ENCODE measurements at regions not wholly inside any gene's neighbourhood (a gene's known extent, or its start where the extent isn't known, plus 50 kb on each side); places are given as distances from the start of the nearest gene placed in this dataset.

DNA sequence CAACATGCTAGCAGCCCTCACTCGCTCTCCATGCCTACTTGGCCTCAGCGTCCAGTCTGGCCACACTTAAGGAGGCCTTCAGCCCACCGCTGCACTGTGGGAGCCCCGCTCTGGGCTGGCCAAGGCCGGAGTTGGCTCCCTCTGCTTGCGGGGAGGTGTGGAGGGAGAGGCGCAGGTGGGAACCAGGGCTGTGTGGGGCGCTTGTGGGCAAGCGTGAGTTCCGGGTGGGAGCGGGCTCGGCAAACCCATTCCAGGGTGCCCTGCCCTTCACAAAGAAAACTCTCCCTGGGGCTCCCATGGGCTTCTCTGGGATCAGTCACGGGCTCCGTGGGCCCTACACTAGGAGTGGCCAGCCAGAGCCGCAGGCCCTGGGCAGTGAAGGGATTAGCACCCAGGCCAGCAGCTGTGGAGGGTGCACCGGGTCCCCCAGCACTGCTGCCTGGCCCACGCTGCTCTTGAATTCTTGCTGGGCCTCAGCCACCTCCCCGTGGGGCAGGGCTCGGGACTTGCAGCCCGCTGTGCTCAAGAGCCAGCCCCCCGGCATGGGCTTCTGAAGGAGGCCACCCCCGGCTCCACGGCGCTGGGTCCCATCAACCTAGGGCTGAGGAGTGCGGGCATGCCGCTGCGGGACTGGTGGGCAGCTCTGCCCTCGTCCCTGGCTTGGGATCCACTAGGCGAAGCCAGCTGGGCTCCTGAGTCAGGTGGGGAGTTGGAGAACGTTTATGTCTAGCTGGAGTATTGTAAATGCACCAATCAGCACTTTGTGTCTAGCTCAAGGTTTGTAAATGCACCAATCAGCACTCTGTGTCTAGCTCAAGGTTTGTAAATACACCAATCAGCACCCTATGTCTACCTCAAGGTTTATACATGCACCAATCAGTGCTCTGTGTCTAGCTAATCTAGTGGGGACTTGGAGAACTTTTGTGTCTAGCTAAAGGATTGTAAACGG is 273.6 kb upstream of the SULF2 start:
- Histone ChIP-seq H3K27ac (ENCODE audit: low read depth, low read length) (no peak overlapping the region), H3K27me3 (ENCODE audit: control insufficient read depth in 1 of 2, insufficient read depth in 2 of 2, low read length in 2 of 2) (no peaks in the 10 kb centered on the region), H3K4me1 (ENCODE audit: control insufficient read depth in 1 of 2, insufficient read depth in 2 of 2, low read length in 2 of 2) (no peaks in the 10 kb centered on the region), H3K9me3 (ENCODE audit: control insufficient read depth in 1 of 2, low read length in 2 of 2) (no peaks in the 10 kb centered on the region), H3K36me3 (ENCODE audit: control insufficient read depth in 1 of 2, insufficient read depth in 2 of 2, low read length in 2 of 2) (no peaks in the 10 kb centered on the region), H3K4me3 (ENCODE audit: low read depth in 1 of 2, low read length in 2 of 2) (no peak overlapping the region), H3K9ac (ENCODE audit: low read depth in 1 of 2, low read length in 2 of 2) (no peak overlapping the region)

DNA sequence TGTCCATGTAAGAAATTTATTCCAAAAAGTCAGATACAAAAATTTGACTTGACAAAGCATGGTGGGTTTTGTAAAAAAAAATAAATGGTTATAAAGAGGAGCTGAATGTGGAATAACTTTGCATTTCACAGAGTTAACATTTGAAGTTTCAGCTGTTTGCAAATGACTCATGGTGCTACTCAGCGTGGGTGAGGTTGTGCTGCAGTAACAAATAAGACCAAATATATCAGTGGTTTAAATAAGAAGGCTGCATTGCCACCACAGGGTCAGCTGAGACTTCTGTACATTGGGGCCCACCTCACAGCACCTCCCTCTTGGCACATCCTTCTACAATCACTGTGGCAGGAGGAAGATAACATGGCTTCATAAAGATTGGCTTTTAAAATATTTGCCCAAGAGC is 272.5 kb upstream of the SULF2 start:
- Histone ChIP-seq H3K4me3 (ENCODE audit: low read depth in 1 of 2, low read length in 2 of 2) (no peak overlapping the region), H3K27ac (ENCODE audit: low read depth, low read length) (no peak overlapping the region), H3K4me1 (ENCODE audit: control insufficient read depth in 1 of 2, insufficient read depth in 2 of 2, low read length in 2 of 2) (no peaks in the 10 kb centered on the region), H3K36me3 (ENCODE audit: control insufficient read depth in 1 of 2, insufficient read depth in 2 of 2, low read length in 2 of 2) (no peaks in the 10 kb centered on the region), H3K27me3 (ENCODE audit: control insufficient read depth in 1 of 2, insufficient read depth in 2 of 2, low read length in 2 of 2) (no peaks in the 10 kb centered on the region), H3K9me3 (ENCODE audit: control insufficient read depth in 1 of 2, low read length in 2 of 2) (no peaks in the 10 kb centered on the region), H3K9ac (ENCODE audit: low read depth in 1 of 2, low read length in 2 of 2) (no peak overlapping the region)

DNA sequence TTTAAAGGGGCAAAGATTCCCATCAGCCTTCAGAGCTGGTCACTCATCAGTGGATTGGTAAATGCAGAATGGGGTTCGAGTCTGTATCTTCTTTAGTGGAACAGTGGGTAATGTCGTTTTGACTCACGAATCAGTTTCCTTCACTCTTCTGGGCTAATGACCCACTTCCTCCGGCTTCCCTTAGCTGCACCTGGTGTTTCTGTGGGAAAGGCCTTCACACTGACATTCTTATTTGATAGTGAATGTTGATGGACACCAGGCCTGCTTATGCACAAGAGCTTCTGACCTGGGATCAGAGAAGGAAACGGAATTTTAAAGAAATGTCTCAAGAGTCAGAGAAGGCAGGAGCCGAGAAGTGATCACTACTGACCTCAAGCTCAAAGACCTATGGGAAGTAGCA is 272.0 kb upstream of the SULF2 start:
- Histone ChIP-seq H3K27me3 (ENCODE audit: control insufficient read depth in 1 of 2, insufficient read depth in 2 of 2, low read length in 2 of 2) (no peaks in the 10 kb centered on the region), H3K4me3 (ENCODE audit: low read depth in 1 of 2, low read length in 2 of 2) (no peak overlapping the region), H3K36me3 (ENCODE audit: control insufficient read depth in 1 of 2, insufficient read depth in 2 of 2, low read length in 2 of 2) (no peaks in the 10 kb centered on the region), H3K27ac (ENCODE audit: low read depth, low read length) (no peak overlapping the region), H3K9me3 (ENCODE audit: control insufficient read depth in 1 of 2, low read length in 2 of 2) (no peaks in the 10 kb centered on the region), H3K9ac (ENCODE audit: low read depth in 1 of 2, low read length in 2 of 2) (no peak overlapping the region), H3K4me1 (ENCODE audit: control insufficient read depth in 1 of 2, insufficient read depth in 2 of 2, low read length in 2 of 2) (no peaks in the 10 kb centered on the region)

DNA sequence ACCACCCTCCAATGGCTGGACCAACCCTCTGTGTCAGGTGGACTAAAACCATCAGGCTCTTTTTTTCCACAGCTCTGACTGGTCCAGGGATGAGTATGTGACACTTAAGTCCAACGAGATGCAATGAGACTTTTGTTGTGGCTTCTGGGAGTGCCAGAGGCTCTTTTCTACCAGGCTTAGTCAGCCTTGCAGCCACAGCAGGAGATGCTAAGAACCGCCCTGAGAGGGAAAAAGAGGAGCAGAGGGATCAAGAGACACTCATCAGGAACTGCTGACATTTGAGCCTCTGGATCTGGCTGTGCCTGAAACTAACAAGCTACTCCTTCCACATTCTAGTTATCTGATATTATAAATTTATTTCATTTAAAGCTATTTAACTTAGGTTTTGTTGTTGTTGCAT is 270.9 kb upstream of the SULF2 start:
- Histone ChIP-seq H3K4me3 (ENCODE audit: low read depth in 1 of 2, low read length in 2 of 2) (no peak overlapping the region), H3K9me3 (ENCODE audit: control insufficient read depth in 1 of 2, low read length in 2 of 2) (no peaks in the 10 kb centered on the region)

DNA sequence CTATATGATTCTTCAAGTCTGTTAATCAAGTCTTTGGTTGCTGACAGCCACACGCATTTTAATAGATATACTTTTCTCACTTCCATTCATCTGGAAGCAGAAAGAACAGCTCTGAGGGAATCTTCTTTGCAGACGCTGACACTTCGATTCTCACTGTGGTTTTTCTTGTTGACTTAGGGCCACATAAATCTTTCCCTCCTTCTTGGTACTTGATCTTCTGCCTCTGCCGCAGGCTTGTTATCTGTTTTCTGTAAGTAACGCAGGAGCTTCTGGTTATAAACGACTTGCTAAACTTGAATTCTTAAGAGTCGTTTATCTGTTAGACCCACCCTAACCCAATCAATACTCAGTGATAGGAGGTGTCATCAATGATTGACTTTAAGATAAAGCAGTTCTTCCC is 268.8 kb upstream of the SULF2 start:
- H3K27me3 ChIP-seq (ENCODE audit: control insufficient read depth in 1 of 2, insufficient read depth in 2 of 2, low read length in 2 of 2), result no peaks in the 10 kb centered on the region
- H3K4me3 ChIP-seq (ENCODE audit: low read depth in 1 of 2, low read length in 2 of 2), result no peak overlapping the region
- no peak overlapping the region for H3K27ac ChIP-seq (ENCODE audit: low read depth, low read length)
- no peaks in the 10 kb centered on the region for H3K4me1 ChIP-seq (ENCODE audit: control insufficient read depth in 1 of 2, insufficient read depth in 2 of 2, low read length in 2 of 2)
- H3K9me3 ChIP-seq (ENCODE audit: control insufficient read depth in 1 of 2, low read length in 2 of 2), result no peaks in the 10 kb centered on the region
- H3K9ac ChIP-seq (ENCODE audit: low read depth in 1 of 2, low read length in 2 of 2), result no peak overlapping the region
- no peaks in the 10 kb centered on the region for H3K36me3 ChIP-seq (ENCODE audit: control insufficient read depth in 1 of 2, insufficient read depth in 2 of 2, low read length in 2 of 2)

More for the DNA sequence above, 270.9 kb upstream of the SULF2 start:
- Histone ChIP-seq H3K36me3 (ENCODE audit: control insufficient read depth in 1 of 2, insufficient read depth in 2 of 2, low read length in 2 of 2) (no peaks in the 10 kb centered on the region), H3K27me3 (ENCODE audit: control insufficient read depth in 1 of 2, insufficient read depth in 2 of 2, low read length in 2 of 2) (no peaks in the 10 kb centered on the region), H3K4me1 (ENCODE audit: control insufficient read depth in 1 of 2, insufficient read depth in 2 of 2, low read length in 2 of 2) (no peaks in the 10 kb centered on the region), H3K27ac (ENCODE audit: low read depth, low read length) (no peak overlapping the region), H3K9ac (ENCODE audit: low read depth in 1 of 2, low read length in 2 of 2) (no peak overlapping the region)

DNA sequence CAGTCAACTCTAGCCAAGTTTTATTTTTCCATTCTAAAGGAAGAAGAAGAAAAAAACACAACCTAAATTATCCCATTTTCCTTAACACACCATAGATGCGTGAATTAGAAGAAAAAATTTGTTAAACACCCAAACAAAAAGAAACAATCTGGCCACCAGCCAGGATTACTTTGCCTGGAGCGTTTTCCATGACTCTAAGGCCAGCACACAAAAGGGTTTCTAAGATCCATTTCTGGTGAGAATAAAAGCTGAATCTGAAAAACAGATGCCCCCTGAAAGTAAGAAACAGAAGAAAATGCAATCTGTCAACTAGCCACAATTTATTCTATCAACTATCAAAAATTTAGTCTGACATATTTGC is 267.2 kb upstream of the SULF2 start:
- H3K4me3 ChIP-seq (ENCODE audit: low read depth in 1 of 2, low read length in 2 of 2), result no peak overlapping the region
- H3K9ac ChIP-seq (ENCODE audit: low read depth in 1 of 2, low read length in 2 of 2), result no peak overlapping the region
- H3K36me3 ChIP-seq (ENCODE audit: control insufficient read depth in 1 of 2, insufficient read depth in 2 of 2, low read length in 2 of 2), result no peaks in the 10 kb centered on the region
- no peak overlapping the region for H3K27ac ChIP-seq (ENCODE audit: low read depth, low read length)
- no peaks in the 10 kb centered on the region for H3K4me1 ChIP-seq (ENCODE audit: control insufficient read depth in 1 of 2, insufficient read depth in 2 of 2, low read length in 2 of 2)
- H3K9me3 ChIP-seq (ENCODE audit: control insufficient read depth in 1 of 2, low read length in 2 of 2), result no peaks in the 10 kb centered on the region
- H3K27me3 ChIP-seq (ENCODE audit: control insufficient read depth in 1 of 2, insufficient read depth in 2 of 2, low read length in 2 of 2), result no peaks in the 10 kb centered on the region

DNA sequence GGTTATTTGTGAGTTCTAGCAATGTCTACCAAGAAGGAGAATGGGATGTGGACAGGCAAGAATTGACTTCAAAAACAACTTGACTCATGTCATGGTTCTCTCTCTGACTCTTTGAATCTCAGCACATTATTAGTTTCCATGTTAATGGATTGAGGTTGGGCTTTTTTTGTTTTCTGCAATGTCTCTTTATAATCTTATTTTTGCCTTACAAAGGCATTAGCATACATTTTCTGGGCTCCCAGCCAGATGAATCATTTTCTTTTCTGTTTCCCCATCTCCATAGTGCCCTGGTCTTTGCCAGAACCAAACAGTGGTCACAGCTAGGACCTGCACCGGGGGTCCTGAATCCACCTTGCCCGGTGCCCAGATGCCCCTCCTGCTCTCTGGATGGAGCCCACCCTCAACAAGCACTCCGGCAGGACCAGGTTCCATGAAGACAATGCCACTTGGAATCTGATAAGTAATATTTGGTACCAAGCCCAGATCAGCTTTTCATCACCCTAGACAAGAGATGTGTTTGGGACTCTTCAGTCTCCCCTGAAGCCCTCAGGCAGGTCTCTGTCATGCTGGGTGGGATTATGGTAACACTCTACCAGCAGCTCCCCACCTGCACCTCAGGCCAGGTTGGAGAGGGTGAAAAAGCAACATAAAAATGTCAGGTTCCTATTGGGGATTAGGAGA is 266.7 kb upstream of the SULF2 start:
- no peaks in the 10 kb centered on the region for H3K36me3 ChIP-seq (ENCODE audit: control insufficient read depth in 1 of 2, insufficient read depth in 2 of 2, low read length in 2 of 2)
- H3K27ac ChIP-seq (ENCODE audit: low read depth, low read length), result no peak overlapping the region
- no peak overlapping the region for H3K9ac ChIP-seq (ENCODE audit: low read depth in 1 of 2, low read length in 2 of 2)
- no peaks in the 10 kb centered on the region for H3K9me3 ChIP-seq (ENCODE audit: control insufficient read depth in 1 of 2, low read length in 2 of 2)
- H3K4me1 ChIP-seq (ENCODE audit: control insufficient read depth in 1 of 2, insufficient read depth in 2 of 2, low read length in 2 of 2), result no peaks in the 10 kb centered on the region
- no peaks in the 10 kb centered on the region for H3K27me3 ChIP-seq (ENCODE audit: control insufficient read depth in 1 of 2, insufficient read depth in 2 of 2, low read length in 2 of 2)
- no peak overlapping the region for H3K4me3 ChIP-seq (ENCODE audit: low read depth in 1 of 2, low read length in 2 of 2)

DNA sequence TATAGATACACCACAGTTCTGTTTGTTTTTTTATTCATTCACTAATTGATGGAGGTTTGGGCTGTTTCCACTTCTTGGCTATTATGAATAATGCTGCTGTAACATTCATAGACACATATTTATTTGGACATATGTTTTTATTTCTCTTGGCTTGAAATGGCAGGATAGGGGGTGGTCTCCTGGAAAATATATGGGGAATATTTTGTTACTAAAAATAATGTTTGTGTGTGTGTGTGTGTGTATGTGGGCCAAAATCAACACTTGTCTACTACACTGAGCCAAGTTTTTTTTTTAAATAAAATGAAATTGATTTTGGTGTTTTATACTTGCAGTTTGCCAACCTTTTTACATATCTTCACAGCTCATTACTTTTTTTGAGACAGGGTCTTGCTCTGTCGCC is 264.4 kb upstream of the SULF2 start:
- H3K9ac ChIP-seq (ENCODE audit: low read depth in 1 of 2, low read length in 2 of 2), result no peak overlapping the region
- H3K4me3 ChIP-seq (ENCODE audit: low read depth in 1 of 2, low read length in 2 of 2), result no peak overlapping the region
- no peaks in the 10 kb centered on the region for H3K9me3 ChIP-seq (ENCODE audit: control insufficient read depth in 1 of 2, low read length in 2 of 2)
- no peaks in the 10 kb centered on the region for H3K36me3 ChIP-seq (ENCODE audit: control insufficient read depth in 1 of 2, insufficient read depth in 2 of 2, low read length in 2 of 2)
- no peak overlapping the region for H3K27ac ChIP-seq (ENCODE audit: low read depth, low read length)
- no peaks in the 10 kb centered on the region for H3K4me1 ChIP-seq (ENCODE audit: control insufficient read depth in 1 of 2, insufficient read depth in 2 of 2, low read length in 2 of 2)
- H3K27me3 ChIP-seq (ENCODE audit: control insufficient read depth in 1 of 2, insufficient read depth in 2 of 2, low read length in 2 of 2), result no peaks in the 10 kb centered on the region

DNA sequence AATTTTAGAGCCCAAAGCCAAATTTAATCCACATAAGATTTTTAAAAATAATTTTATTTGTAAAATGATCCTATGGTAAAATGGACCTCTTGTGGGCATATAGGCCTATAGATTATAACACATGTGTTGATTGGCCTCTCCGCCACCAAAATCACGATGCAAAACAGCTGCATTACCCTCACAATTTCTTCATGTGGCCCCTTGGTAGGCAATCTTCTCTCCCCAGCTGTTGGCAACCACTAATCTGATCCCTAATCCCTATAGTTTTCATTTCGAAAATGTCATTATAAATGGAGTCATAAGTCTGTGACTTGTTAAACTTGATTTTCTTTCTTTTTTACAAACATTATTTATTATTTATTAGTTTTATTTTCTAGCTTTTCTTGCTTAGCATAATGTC is 263.9 kb upstream of the SULF2 start:
- no peaks in the 10 kb centered on the region for H3K4me1 ChIP-seq (ENCODE audit: control insufficient read depth in 1 of 2, insufficient read depth in 2 of 2, low read length in 2 of 2)
- H3K36me3 ChIP-seq (ENCODE audit: control insufficient read depth in 1 of 2, insufficient read depth in 2 of 2, low read length in 2 of 2), result no peaks in the 10 kb centered on the region
- no peak overlapping the region for H3K27ac ChIP-seq (ENCODE audit: low read depth, low read length)
- no peaks in the 10 kb centered on the region for H3K9me3 ChIP-seq (ENCODE audit: control insufficient read depth in 1 of 2, low read length in 2 of 2)
- H3K27me3 ChIP-seq (ENCODE audit: control insufficient read depth in 1 of 2, insufficient read depth in 2 of 2, low read length in 2 of 2), result no peaks in the 10 kb centered on the region
- no peak overlapping the region for H3K9ac ChIP-seq (ENCODE audit: low read depth in 1 of 2, low read length in 2 of 2)
- H3K4me3 ChIP-seq (ENCODE audit: low read depth in 1 of 2, low read length in 2 of 2), result no peak overlapping the region

DNA sequence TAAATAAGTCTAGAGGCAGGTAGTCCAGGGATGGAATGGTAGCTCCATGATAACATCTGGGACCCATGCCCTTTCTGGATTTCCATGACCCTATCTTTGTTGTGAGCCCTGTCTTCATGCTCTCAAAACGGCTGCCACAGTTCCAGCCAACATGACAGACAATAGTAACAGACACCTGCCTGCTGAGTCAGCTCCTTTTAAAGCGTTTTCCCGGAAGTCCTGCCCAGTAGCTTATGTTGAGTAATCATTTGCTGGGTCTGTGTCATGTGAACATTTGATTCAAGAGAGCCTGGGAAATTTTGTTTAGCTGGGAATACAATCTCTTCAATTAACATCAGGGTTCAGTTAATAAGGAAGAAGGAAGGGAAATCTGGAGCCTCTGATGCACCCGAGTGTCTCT is 262.2 kb upstream of the SULF2 start:
- H3K9ac ChIP-seq (ENCODE audit: low read depth in 1 of 2, low read length in 2 of 2), result no peak overlapping the region

More for the DNA sequence above, 262.2 kb upstream of the SULF2 start:
- Histone ChIP-seq H3K9me3 (ENCODE audit: control insufficient read depth in 1 of 2, low read length in 2 of 2) (no peaks in the 10 kb centered on the region), H3K27me3 (ENCODE audit: control insufficient read depth in 1 of 2, insufficient read depth in 2 of 2, low read length in 2 of 2) (no peaks in the 10 kb centered on the region), H3K27ac (ENCODE audit: low read depth, low read length) (no peak overlapping the region), H3K36me3 (ENCODE audit: control insufficient read depth in 1 of 2, insufficient read depth in 2 of 2, low read length in 2 of 2) (no peaks in the 10 kb centered on the region), H3K4me1 (ENCODE audit: control insufficient read depth in 1 of 2, insufficient read depth in 2 of 2, low read length in 2 of 2) (no peaks in the 10 kb centered on the region), H3K4me3 (ENCODE audit: low read depth in 1 of 2, low read length in 2 of 2) (no peak overlapping the region)
